BE2C (cell line): ENCODE measurements at regions not wholly inside any gene's neighbourhood (a gene's known extent, or its start where the extent isn't known, plus 50 kb on each side); places are given as distances from the start of the nearest gene placed in this dataset.
"Not testable (repeated sequence)": the region's sequence is repeated elsewhere in the genome, so short reads cannot be mapped to it uniquely, and the experiment has no call there.

Source experiments
- DNase-seq: peaks from one replicate; pipeline ENCODE4 v3.0.0-alpha.2; 2020
- H3K27me3 ChIP-seq: fragments of 250-450 bp; sonication (Bioruptor Pico); 2 replicates; pipeline ENCODE4 v1.5.1; 2020; ENCODE audit warnings: mild to moderate bottlenecking
- H3K36me3 ChIP-seq: fragments of 250-450 bp; sonication (Bioruptor Pico); 2 replicates; pipeline ENCODE4 v1.5.1; 2020; ENCODE audit warnings: mild to moderate bottlenecking
- H3K4me1 ChIP-seq: fragments of 250-450 bp; sonication (Bioruptor Pico); 2 replicates; pipeline ENCODE4 v1.5.1; 2020
- H3K4me3 ChIP-seq: 2 replicates; pipeline ENCODE4 v1.5.1; 2011; ENCODE audit warnings: low read depth, low read length
- H3K9me3 ChIP-seq: fragments of 250-450 bp; sonication (Bioruptor Pico); 2 replicates; pipeline ENCODE4 v1.5.1; 2020
- CTCF ChIP-seq: IDR thresholded peaks from 2 replicates; pipeline ENCODE4 v1.5.1; 2012; ENCODE audit warnings: mild to moderate bottlenecking, low read depth, low read length

DNA sequence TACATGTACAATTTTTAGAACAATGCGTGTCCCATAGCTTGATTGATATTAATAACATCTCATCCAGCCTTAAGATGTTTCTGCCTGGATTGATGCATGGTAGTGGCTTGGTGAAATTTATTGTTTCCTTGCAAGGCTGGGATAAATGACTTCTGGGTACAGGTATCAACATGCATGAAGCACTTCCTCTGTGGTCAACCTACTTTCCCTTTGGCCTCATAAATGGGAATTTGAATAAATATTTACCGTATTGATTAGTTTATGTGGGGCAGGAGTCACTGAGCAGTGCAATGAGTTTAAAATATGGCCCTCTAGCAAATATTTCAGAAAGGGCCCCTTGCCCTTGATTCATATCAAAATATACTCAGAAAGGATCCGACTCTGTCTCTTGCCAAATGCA, 83.9 kb upstream of the KCNE2 start:
- Histone ChIP-seq H3K4me3 (no peak overlapping the region), H3K36me3 (no peaks in the 10 kb centered on the region), H3K27me3 (no peaks in the 10 kb centered on the region), H3K9me3 (no peaks in the 10 kb centered on the region; the same call in 1 of the 2 replicates), H3K4me1 (no peaks in the 10 kb centered on the region)
- DNase-seq: no peak
- no peak for TF ChIP-seq CTCF

DNA sequence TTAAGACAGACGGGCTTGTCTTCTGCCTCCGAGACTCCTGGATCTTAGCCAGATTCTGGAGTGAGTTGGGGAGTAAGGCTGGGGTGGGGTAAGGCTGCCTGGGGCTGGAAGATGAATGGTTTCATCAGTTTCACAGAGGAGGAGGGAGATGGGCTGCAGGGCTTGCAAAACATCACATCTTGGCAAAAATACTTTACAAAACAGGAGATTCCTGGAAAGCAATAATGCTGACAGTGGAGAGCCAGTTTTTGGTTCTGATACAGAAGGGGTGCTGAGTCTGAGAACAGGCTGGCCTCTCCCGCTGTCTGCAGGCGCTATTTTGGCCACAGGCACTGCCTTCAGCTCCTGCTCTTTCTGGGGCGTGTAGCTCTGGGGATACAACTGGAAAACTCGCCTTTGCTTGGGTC, 83.4 kb upstream of the KCNE2 start:
- DNase-seq: no peak
- no peak for TF ChIP-seq CTCF
- no peaks in the 10 kb centered on the region for H3K36me3 ChIP-seq

GRCh38 chr21:34280959-34281358, 82.8 kb upstream of the KCNE2 start:
- H3K36me3 ChIP-seq: no peaks in the 10 kb centered on the region
- no peak overlapping the region for H3K4me3 ChIP-seq
- no peak for TF ChIP-seq CTCF
- no peak for DNase-seq
- no peaks in the 10 kb centered on the region for H3K27me3 ChIP-seq
- no peaks in the 10 kb centered on the region for H3K4me1 ChIP-seq
- no peaks in the 10 kb centered on the region; the same call in 1 of the 2 replicates for H3K9me3 ChIP-seq

More for the DNA sequence above, 83.4 kb upstream of the KCNE2 start:
- Histone ChIP-seq H3K4me1 (no peaks in the 10 kb centered on the region), H3K4me3 (no peak overlapping the region), H3K27me3 (no peaks in the 10 kb centered on the region), H3K9me3 (no peaks in the 10 kb centered on the region; the same call in 1 of the 2 replicates)

GRCh38 chr21:34282223-34282622, 81.6 kb upstream of the KCNE2 start:
- TF ChIP-seq CTCF: no peak
- Histone ChIP-seq H3K9me3 (no peaks in the 10 kb centered on the region; the same call in 1 of the 2 replicates), H3K4me3 (no peak overlapping the region), H3K4me1 (no peaks in the 10 kb centered on the region), H3K36me3 (no peaks in the 10 kb centered on the region), H3K27me3 (no peaks in the 10 kb centered on the region)
- no peak for DNase-seq

DNA sequence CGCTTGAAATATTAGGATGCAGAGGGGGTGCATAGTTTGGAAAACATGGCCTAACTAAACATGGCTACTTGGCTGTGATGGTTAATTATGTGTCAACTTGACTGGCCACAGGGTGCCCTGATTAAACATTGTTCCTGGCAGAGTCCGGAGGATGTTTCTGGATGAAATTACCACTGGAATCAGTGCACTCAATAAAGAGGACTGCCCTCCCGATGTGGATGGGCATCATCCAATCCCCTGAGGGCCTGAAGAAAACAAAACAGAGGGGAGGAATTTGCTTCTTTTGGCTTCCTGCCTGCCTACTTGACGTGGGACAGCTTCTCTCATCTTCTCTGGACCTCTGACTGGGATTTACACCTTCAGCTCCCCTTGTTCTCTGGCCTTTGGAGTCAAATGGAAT, 79.1 kb upstream of the KCNE2 start:
- no peak for TF ChIP-seq CTCF
- H3K4me1 ChIP-seq: no peaks in the 10 kb centered on the region
- H3K36me3 ChIP-seq: no peaks in the 10 kb centered on the region
- H3K9me3 ChIP-seq: no peaks in the 10 kb centered on the region
- H3K27me3 ChIP-seq: no peaks in the 10 kb centered on the region
- H3K4me3 ChIP-seq: no peak overlapping the region
- DNase-seq: no peak

GRCh38 chr21:34288042-34288441, 75.8 kb upstream of the KCNE2 start:
- not testable (repeated sequence) for H3K4me3 ChIP-seq, H3K36me3 ChIP-seq, H3K4me1 ChIP-seq, H3K27me3 ChIP-seq, DNase-seq, H3K9me3 ChIP-seq

DNA sequence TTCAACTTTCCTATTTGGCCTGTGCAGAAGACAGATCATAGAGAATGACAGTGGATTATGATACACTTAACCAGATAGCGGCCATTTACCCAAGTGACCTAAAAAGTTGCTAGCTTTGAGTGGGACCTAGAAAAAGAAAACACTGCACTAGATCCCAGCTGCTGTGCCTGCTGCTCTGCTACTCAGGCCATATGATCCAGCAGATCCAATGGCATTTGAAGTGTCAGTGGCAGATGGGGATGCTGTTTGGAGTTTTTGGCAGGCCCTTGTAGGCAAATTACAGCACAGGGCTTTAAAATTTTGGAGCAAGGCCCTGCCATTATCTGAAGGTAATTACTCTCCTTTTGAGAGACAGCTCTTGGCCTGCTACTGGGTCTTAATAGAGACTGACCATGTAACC, 74.0 kb upstream of the KCNE2 start:
- no peak for TF ChIP-seq CTCF
- H3K27me3 ChIP-seq: no peaks in the 10 kb centered on the region
- no peaks in the 10 kb centered on the region for H3K9me3 ChIP-seq
- no peak for DNase-seq
- no peak overlapping the region for H3K4me3 ChIP-seq
- H3K4me1 ChIP-seq: no peaks in the 10 kb centered on the region
- H3K36me3 ChIP-seq: no peaks in the 10 kb centered on the region
